GM18861 (cell line): ENCODE measurements at regions not wholly inside any gene's neighbourhood (a gene's known extent, or its start where the extent isn't known, plus 50 kb on each side); places are given as distances from the start of the nearest gene placed in this dataset.
"Not testable (repeated sequence)": the region's sequence is repeated elsewhere in the genome, so short reads cannot be mapped to it uniquely, and the experiment has no call there.

Source experiments
- ATAC-seq: cut with Tn5 transposase; IDR thresholded peaks from one replicate; pipeline ENCODE4 v1.9.1; 2021; ENCODE audit not compliant: unreplicated experiment

- no peak for ATAC-seq
These were observed 945.2 kb downstream of the GRID1 start for GRCh38 chr10:85421421-85421820.

DNA sequence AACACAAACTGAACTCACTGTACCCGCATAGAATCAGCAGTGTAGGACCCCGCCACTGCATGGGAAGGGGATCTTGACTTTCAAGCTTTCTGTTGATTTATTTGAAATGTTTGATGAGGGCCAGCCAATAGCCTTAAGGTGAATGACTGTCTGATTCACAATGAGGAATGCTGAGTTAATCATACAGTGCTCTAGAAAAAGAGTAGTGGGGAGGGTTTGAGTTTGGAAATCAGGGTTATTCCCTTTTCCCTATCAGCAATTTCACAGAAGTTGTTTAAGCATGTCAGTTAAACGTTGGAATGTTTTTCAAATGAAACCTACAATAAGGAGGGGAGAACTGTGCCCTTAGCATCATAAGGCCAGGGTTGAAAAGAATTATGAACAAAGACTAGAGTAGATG lies 937.5 kb downstream of the GRID1 start:
- no peak for ATAC-seq

- no peak for ATAC-seq
These were observed 935.6 kb downstream of the GRID1 start for GRCh38 chr10:85430991-85431390.

DNA sequence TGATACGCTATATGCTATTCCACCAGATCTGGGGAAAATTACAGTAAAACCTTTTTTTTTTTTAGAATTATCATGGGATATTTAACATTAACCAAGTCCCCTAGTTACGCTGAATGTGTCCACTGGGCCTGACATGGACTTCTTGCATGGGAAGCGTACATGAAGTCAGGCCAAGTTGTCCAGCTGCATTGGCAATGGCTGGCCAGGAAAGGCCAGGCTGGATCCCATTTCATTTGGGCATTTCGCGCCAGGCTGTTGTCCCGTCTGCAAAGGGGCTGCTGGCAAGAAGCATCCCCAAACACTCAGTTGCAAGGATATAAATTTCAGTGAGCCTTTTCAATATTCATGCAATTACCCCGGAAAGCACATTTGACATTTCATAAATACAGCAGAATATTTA lies 933.3 kb downstream of the GRID1 start:
- ATAC-seq: no peak

GRCh38 chr10:85444868-85445267 lies 921.7 kb downstream of the GRID1 start:
- ATAC-seq: no peak

- ATAC-seq: no peak
These were observed 920.9 kb downstream of the GRID1 start for GRCh38 chr10:85445702-85446101.

DNA sequence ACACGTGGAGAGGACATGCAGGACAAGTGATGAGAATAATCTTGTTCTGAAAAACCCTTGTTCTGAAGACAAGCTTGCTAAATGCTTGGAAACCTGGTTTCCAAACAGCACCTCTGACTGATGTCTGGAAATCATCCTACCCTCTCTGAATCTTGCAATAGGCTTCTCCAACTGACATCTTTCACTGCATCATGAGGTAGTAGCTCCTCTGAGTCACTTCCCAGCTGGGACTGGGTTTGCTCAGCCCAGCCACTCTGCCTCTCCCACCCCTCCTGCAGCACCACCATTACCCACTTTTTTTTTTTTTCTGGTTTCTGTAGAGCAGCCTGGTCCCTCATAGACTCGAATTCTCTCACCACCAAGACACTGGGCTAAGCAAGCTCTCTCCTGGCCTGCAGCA lies 919.8 kb downstream of the GRID1 start:
- ATAC-seq: no peak

DNA sequence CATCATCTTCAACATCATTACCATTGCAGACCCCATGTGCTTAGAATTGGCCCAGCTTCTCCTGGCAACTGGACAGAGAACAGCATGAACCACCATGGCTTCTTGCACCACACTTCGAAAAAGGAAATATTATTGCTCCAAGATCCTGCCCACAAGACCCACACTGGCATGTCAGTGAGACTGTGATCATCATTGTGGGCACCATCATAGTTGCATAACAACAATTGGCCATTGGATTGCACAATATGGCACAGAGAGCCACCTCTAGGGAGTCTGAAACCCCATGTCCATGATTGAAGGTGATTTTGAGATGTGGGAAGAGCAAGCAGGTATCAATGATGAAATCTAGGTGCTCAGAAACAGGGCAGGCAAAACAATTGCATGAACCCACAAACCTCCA lies 918.9 kb downstream of the GRID1 start:
- no peak for ATAC-seq

- ATAC-seq: no peak
These were observed 917.9 kb downstream of the GRID1 start for GRCh38 chr10:85448716-85449115.

DNA sequence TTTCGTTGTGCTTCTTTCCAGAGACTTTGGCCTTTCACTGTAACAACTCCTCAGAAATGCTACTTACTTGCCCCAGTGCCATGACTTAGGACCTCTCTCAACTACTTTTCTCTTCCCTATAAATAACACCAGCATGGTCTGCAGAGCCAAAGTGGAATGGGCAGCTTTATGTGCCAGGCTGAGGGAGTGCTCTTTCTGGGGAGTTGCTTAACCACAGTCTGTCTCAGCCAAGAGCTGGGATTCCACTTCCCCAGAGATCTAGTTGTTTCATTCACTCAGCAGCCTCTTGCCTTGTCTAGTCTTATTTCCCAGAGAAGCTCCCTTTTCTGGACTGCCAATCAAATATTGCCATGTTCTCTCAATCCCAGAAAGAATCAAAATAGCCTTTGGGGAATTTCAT lies 912.2 kb downstream of the GRID1 start:
- no peak for ATAC-seq

- ATAC-seq: no peak
These were observed 909.4 kb downstream of the GRID1 start for GRCh38 chr10:85457191-85457590.

DNA sequence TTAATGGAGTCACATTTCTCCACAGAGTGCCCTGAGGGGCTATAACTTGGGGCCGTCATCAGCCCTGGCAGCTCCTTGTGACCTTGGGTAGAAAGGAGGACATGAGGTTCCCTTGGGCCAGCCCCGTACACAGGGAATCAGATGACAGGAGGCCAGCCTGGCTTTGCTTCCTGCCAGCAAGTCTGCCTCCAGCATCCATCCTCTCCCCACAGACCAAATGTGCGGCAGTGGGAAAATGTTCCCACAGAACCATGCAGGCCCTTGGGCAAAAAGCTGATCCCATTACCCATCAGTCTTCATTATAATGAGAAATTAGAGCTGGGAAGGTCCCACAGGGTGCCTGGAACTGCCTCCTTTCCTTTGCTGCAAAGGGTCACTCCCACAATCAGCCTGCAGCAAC lies 908.3 kb downstream of the GRID1 start:
- ATAC-seq: no peak

DNA sequence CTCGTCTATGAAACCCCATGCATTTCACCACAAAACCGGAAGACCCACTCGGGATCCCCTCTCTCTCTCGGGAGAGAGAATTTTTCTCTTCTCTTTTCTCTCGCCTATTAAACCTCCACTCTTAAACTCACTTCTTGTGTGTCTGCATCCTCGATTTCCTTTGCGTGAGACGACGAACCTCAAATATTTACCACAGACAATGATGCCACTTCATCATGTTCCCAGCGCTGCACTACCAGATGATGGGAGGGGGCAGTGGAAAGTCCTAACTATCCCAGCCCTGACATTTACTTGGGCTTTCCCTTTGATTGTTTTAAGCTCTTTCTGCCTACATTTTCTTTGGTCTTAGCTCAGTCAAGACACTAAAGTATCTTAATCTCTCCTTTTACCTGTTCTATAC lies 906.7 kb downstream of the GRID1 start:
- ATAC-seq: no peak

DNA sequence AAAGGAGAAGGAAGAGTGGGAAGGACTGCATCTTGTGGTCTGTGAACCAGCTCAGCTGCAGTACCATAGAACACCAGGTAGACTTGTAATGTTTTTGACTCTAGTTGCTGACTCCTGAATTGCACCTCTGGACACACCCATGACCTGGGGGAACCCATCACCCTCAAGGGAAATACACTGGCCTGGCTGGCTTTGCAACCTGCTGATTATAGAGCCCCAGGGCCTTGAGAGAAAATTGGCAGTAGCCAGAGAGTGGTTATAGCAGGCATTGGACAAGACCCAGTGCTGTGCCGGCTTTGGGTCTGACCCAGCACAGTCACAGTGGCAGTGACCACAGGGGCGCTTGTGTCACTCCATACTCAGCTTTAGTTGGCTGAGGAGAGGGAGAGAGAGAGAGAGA lies 902.3 kb downstream of the GRID1 start:
- no peak for ATAC-seq

- no peak for ATAC-seq
These were observed 888.6 kb downstream of the GRID1 start for GRCh38 chr10:85477979-85478378.

DNA sequence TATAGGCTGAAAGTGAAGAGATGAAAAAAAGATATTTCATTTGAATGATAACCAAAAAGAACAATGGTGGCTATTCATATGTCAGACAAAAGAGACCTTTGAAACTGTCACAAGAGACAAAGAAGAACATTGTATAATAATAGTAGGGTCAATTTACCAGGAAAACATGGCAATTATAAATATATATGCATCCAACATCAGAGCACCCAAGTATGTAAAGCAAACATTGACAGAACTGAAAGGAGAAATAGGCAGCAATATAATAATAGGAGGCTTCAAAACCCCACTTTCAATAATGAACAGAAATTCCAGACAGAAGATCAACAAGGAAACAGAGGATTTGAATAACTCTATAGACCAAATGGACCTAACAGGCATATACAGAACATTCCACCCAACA lies 876.2 kb downstream of the GRID1 start:
- no peak for ATAC-seq

GRCh38 chr10:85491652-85492051 lies 874.9 kb downstream of the GRID1 start:
- no peak for ATAC-seq

DNA sequence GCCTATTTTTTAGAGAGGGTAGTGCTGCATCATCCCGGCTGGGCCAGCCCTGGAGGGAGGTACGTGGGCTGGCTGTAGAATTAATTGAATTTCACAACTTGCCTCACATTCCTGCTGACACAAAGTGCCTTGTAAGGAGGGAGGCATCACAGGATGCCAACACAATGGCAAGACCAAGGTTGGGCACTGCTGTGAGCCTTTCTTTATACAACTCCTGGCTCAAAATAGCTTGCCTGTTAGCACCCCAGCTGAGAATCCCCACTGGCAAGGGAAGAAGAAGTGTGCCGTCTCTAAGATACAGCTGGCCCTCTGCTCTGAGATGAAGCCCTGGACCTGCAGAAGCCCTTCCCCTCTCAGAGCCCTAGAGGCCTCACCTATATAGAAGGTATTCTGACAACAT lies 873.9 kb downstream of the GRID1 start:
- no peak for ATAC-seq

- no peak for ATAC-seq
These were observed 872.9 kb downstream of the GRID1 start for GRCh38 chr10:85493703-85494102.

DNA sequence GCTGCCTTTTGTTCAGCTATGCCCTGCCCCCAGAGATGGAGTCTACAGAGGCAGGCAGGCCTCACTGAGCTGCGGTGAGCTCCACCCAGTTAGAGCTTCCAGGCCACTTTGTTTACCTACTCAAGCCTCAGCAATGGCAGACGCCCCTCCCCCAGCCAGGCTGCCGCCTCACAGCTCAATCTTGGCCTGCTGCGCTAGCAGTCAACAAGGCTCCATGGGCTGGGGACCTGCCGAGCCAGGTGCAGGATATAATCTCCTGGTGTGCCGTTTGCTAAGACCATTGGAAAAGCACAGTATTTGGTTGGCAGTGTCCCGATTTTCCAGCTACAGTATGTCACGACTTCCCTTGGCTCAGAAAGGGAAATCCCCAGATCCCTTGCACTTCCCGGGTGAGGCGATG lies 862.0 kb downstream of the GRID1 start:
- not testable (repeated sequence) for ATAC-seq

- no peak for ATAC-seq
These were observed 858.4 kb downstream of the GRID1 start for GRCh38 chr10:85508159-85508558.

GRCh38 chr10:85510682-85511081 lies 855.9 kb downstream of the GRID1 start:
- no peak for ATAC-seq

DNA sequence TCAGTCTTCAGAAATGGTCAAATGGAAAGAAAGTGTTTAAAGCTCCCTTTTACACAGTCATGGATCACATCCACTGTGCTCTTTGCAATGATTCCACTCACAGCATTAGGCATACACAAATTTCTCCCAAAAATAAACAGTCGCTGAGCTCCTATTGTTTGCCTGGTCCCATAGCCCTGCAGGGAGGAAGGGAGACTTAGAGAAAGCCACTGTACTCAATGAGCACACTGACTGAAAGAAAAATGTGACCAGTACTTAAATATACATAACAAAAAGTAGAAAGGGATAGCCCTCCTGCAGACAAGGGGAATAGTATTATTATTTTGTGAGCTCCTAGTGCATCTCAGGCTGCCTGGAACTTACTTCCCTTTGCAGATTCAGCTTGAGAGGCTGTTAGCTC lies 853.2 kb downstream of the GRID1 start:
- ATAC-seq: no peak

- no peak for ATAC-seq
These were observed 851.3 kb downstream of the GRID1 start for GRCh38 chr10:85515316-85515715.
